ENCODE measurements at regions not wholly inside any gene's neighbourhood (a gene's known extent, or its start where the extent isn't known, plus 50 kb on each side); places are given as distances from the start of the nearest gene placed in this dataset.

DNA sequence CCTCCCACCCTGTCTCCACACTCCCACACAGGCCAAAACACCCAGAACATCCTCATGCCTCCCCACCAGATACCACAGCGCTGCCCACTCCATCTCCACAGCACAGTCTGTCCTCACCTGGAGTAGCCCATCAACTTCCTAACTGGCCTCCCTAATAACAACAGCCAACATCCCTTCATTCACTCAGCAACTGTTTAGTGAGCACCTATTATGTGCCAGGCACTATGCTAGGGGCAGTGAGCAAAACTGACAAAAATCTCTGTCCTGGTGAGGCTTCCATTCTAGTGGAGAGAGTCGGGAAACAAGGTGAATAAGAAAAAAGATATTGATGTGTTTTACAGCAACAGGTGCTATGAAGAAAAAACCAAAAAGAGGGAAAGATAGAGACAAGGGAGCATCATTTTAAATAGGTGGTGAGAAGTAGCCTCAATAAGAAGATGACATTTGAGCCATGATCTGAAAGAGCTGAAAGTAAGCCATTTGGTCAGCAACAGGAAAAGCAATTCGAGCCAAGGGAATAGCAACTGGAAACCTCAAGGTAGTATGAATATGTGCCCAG lies 523.9 kb downstream of the SHQ1 start:
- DNase-seq (ENCODE audit: low read depth), result no peak
- H3K4me3 ChIP-seq (ENCODE audit: low read depth, low read length), result no peak overlapping the region
- TF ChIP-seq, protein P1, sequence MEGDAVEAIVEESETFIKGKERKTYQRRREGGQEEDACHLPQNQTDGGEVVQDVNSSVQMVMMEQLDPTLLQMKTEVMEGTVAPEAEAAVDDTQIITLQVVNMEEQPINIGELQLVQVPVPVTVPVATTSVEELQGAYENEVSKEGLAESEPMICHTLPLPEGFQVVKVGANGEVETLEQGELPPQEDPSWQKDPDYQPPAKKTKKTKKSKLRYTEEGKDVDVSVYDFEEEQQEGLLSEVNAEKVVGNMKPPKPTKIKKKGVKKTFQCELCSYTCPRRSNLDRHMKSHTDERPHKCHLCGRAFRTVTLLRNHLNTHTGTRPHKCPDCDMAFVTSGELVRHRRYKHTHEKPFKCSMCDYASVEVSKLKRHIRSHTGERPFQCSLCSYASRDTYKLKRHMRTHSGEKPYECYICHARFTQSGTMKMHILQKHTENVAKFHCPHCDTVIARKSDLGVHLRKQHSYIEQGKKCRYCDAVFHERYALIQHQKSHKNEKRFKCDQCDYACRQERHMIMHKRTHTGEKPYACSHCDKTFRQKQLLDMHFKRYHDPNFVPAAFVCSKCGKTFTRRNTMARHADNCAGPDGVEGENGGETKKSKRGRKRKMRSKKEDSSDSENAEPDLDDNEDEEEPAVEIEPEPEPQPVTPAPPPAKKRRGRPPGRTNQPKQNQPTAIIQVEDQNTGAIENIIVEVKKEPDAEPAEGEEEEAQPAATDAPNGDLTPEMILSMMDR (IDR thresholded peaks at IDR 0.05; ENCODE audit: insufficient read depth, low read depth, low read length, missing control alignments), result no peak

DNA sequence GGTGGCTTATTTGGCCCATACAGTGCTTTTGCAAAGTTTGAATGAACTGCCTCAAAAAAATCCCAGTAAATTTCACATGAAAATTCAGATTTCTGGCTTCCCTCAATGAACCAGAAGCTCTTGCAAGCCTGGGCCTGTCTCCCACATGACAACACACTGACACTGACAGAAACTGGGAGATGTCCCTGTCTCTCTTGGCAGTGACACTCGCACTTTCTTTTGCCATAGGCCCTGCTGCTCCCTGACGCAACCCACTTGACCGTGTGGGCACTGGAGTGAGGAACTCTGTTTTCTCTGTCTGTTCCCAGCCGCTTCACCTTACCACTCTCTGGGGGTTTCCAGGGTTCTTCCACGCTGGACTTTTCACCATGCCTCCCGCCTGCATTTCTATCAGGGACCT lies 524.5 kb downstream of the SHQ1 start:
- TF ChIP-seq, protein P1 (IDR thresholded peaks at IDR 0.05; ENCODE audit: insufficient read depth, low read depth, low read length, missing control alignments), result no peak
- no peak overlapping the region for H3K4me3 ChIP-seq (ENCODE audit: low read depth, low read length)
- peak; percentile 29 for DNase-seq (ENCODE audit: low read depth)

DNA sequence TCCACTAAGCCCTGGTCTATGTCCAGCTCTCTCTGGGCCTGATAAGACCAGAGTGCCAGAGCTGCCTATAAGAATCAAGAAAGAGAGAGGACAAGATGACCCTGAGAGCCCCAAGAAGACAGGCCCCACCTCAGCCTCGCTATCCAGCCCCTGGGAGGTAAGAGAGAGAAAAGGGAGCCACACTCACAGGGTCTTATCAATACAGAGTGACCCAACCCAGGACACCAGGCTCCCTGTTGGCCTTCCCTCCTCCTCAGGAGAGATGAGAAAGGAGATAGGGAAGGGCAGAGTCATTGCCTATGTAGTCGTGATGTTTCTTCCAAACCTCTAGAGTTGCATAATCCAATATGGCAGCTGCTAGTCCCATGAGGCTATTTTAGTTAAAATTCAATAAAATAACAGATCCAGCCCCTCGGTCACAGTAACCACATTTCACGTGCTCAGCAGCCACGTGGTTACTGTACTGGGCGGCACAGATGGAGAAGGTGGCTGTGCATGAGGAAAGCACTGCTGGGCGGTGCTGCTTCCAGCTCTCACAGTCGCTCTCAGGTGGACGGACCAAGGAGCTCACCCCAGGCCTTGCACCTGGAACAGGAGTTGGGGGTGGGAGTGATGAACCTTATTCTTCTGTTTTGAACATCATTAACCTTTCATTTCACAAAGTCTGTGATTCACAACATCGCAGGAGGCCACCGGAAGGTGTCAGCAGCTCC lies 525.8 kb downstream of the SHQ1 start:
- H3K4me3 ChIP-seq (ENCODE audit: low read depth, low read length), result no peak overlapping the region
- TF ChIP-seq, protein P1 (IDR thresholded peaks at IDR 0.05; ENCODE audit: insufficient read depth, low read depth, low read length, missing control alignments), result no peak
- no peak for DNase-seq (ENCODE audit: low read depth)

DNA sequence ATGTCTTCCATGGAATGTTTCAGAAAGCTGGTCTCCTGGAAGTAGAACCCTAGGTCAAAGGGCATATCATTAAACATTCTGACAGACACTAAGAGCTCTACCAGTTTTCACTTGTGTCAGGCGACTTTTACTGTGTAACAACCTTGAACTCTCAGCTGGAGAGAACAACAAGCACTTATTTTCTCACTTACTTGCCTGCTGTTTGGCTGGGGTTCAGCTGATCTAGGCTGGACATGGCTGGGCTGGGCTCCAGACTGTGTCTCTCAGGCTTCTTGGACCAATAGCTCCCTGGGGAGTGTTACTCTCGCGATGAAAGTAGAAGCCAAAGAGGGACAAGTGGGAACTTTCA lies 527.3 kb downstream of the SHQ1 start:
- TF ChIP-seq, protein P1 (IDR thresholded peaks at IDR 0.05; ENCODE audit: insufficient read depth, low read depth, low read length, missing control alignments), result no peak
- no peak for DNase-seq (ENCODE audit: low read depth)
- no peak overlapping the region for H3K4me3 ChIP-seq (ENCODE audit: low read depth, low read length)

DNA sequence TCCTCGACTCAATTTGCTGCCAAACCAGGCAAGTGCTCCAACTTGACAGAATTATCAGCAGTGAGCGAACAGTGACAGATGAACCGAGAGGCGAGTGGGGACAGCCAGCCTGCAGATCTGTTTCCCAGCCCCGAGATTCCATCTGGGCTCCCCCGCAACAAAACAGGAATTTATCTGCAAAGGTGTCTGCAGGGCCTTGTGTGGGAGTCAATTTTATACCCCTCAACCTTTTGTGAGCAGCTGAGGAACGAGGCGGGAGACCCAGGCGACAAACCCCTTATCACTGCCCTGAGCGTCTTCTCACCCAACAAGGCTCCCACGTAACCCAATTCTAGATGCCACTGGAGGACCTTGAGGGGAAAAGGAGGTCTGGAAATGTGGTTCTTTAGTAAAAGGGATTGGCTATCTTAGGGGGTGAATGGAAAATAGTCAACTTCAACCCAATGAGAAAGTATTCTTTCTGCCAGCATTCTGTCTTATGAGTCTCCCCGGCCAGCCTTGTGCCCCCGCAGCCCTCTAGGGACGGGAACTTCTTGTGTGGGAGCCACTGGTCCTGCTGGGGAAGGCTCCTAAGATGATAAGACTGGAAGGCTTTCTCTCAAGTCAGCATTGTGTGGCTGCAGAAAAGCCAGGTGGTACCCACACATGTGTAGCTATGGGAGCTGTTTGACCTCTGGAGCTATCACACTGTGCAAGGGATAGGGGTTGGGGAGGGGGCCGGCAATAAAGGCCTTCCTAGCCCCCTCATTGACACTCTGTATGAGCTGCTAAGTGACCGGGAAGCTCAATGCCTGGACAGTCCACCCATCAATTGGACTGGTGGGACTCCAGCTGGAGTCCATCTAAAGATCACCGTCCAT lies 527.9 kb downstream of the SHQ1 start:
- no peak overlapping the region for H3K4me3 ChIP-seq (ENCODE audit: low read depth, low read length)
- no peak for DNase-seq (ENCODE audit: low read depth)
- TF ChIP-seq, protein P1 (IDR thresholded peaks at IDR 0.05; ENCODE audit: insufficient read depth, low read depth, low read length, missing control alignments), result no peak

DNA sequence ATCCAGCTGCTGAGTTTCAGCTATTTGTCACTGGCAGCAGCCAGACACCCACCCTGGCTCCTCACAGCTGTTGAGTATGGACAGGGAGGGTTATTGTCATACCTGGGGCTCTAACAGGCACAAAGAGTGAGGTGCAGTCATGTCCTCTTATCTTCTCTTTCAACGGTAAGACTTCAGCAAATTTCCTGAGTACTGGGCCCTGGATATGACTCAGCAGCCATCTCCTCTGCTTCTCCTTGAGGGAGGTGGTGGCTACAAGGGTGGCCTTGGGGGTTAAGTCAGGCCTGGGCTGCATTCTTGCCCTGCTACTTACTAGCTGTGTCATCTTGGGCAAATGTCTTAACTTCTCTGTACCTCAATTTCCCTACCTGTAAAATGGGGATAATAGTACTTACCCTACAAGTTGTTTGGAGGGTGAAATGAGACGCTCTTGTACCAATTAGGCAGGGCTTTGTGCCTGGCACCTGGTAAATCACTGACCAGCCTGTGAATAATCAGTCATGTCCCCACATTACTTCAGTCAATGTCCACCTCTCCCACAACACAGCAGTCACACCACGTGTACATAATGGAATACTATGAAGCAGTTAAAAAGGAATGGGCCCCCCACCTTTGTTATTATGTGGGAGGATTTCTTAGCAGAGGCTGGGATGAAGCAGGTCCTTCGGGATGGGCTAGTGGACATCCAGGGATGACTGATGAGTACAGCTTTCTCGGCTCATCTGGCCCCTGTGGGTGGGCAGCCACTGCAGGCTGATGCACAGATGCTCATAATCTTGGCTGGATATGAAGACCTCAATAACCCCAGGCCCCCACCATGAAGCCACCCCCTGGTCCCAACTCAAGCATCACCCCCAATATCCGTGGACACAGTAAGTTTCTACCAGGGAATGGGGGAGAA lies 528.8 kb downstream of the SHQ1 start:
- no peak for DNase-seq (ENCODE audit: low read depth)
- TF ChIP-seq, protein P1 (IDR thresholded peaks at IDR 0.05; ENCODE audit: insufficient read depth, low read depth, low read length, missing control alignments), result no peak

More for the DNA sequence above, 528.8 kb downstream of the SHQ1 start:
- H3K4me3 ChIP-seq (ENCODE audit: low read depth, low read length), result no peak overlapping the region

Data from GM12865 (cell line).